Type B pancreatic cell (in vitro differentiated cells): ENCODE measurements at regions not wholly inside any gene's neighbourhood (a gene's known extent, or its start where the extent isn't known, plus 50 kb on each side); places are given as distances from the start of the nearest gene placed in this dataset.

ENCODE experiments used
- DNase-seq: peaks from one replicate; pipeline ENCODE4 v3.0.0; 2021; ENCODE audit warnings: mixed read lengths; ENCODE audit not compliant: unreplicated experiment; ENCODE audit errors: extremely low spot score
- H3K27ac Mint-ChIP-seq: 2 replicates; pipeline ENCODE4 v1.8.0; 2021; ENCODE audit warnings: mild to moderate bottlenecking, mixed read lengths
- H3K27me3 Mint-ChIP-seq: 2 replicates; pipeline ENCODE4 v1.8.0; 2021; ENCODE audit warnings: mixed read lengths
- H3K36me3 Mint-ChIP-seq: 2 replicates; pipeline ENCODE4 v1.8.0; 2021; ENCODE audit warnings: mixed read lengths
- H3K4me1 Mint-ChIP-seq: one replicate; pipeline ENCODE4 v1.8.0; 2021; ENCODE audit warnings: mixed read lengths; ENCODE audit not compliant: unreplicated experiment
- H3K4me3 Mint-ChIP-seq: 2 replicates; pipeline ENCODE4 v1.8.0; 2021; ENCODE audit warnings: mild to moderate bottlenecking, mixed read lengths
- H3K9me3 Mint-ChIP-seq: 2 replicates; pipeline ENCODE4 v1.8.0; 2021; ENCODE audit warnings: mixed read lengths
- TF ChIP-seq, protein P1 (sequence below): fragments of 200-600 bp; sonication (generic); conservative IDR thresholded peaks from 2 replicates; pipeline ENCODE4 v1.5.0; 2021; ENCODE audit warnings: antibody characterized with exemption, mild to moderate bottlenecking

DNA sequence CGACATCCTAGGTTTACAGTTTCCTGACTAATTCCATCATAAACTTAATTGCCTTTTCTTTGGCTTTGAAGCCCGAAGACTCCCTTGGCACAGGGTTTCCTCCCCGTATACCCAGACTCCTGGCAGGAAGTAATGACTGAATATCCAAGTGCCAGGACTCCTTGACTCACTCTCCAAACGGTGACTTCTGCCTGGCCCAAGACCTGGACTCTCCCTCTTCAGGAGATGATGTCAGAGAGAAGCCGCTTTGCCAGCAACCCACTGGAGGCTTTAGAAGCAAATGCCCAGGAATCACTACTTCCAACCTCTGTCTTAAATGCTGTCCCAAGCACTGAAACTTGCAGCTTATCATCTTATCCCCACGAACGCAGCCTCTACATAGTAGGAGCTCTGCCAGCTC lies 146.5 kb downstream of the RGS9 start:
- DNase-seq = no peak
- H3K4me1 Mint-ChIP-seq = peaks cover 4% of the 10 kb centered on the region
- no peaks in the 10 kb centered on the region for H3K27me3 Mint-ChIP-seq
- no peak overlapping the region for H3K27ac Mint-ChIP-seq
- no peaks in the 10 kb centered on the region for H3K36me3 Mint-ChIP-seq
- TF ChIP-seq, protein P1, sequence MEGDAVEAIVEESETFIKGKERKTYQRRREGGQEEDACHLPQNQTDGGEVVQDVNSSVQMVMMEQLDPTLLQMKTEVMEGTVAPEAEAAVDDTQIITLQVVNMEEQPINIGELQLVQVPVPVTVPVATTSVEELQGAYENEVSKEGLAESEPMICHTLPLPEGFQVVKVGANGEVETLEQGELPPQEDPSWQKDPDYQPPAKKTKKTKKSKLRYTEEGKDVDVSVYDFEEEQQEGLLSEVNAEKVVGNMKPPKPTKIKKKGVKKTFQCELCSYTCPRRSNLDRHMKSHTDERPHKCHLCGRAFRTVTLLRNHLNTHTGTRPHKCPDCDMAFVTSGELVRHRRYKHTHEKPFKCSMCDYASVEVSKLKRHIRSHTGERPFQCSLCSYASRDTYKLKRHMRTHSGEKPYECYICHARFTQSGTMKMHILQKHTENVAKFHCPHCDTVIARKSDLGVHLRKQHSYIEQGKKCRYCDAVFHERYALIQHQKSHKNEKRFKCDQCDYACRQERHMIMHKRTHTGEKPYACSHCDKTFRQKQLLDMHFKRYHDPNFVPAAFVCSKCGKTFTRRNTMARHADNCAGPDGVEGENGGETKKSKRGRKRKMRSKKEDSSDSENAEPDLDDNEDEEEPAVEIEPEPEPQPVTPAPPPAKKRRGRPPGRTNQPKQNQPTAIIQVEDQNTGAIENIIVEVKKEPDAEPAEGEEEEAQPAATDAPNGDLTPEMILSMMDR = no peak
- no peak overlapping the region for H3K4me3 Mint-ChIP-seq
- no peaks in the 10 kb centered on the region for H3K9me3 Mint-ChIP-seq

DNA sequence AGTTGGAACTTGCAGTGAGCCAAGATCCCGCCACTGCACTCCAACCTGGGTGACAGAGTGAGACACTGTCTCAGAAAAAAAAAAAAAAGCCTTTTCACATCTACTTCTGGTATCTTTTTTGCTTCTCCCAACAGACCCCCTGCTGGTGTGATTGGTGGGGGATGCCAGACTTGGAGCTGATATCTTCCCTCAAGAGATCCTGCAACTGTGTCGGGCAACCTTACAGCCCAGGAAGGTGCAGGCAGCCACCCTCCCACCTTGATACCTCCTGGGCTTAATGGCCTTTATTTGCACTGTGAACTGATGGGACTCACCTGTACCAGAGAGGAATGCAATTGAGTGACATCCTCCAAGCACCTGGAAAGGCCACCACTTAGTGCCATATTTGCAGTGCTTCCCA lies 142.3 kb downstream of the RGS9 start:
- Mint-ChIP-seq H3K4me3 (no peak overlapping the region), H3K9me3 (no peaks in the 10 kb centered on the region), H3K27me3 (no peaks in the 10 kb centered on the region), H3K27ac (no peak overlapping the region), H3K4me1 (peaks cover 14% of the 10 kb centered on the region), H3K36me3 (no peaks in the 10 kb centered on the region)
- TF ChIP-seq, protein P1 = no peak
- DNase-seq = no peak

DNA sequence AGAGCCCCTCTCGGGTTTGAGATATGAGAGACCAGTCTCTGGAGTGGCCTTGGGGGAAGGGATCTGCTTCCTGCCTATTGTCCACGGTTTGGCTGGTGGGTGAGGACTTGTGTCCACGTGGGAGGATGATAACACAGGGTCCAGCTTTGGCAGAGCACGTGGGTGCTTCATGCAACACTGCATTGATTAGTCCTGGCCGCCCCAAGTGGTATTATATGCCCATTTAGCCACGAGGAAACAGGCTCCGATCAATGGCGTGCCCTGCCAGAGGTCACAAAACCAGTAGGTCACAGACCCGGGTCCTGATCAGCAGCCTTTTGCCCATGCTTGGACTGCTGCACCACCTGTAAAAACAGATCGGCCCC lies 141.6 kb downstream of the RGS9 start:
- Mint-ChIP-seq H3K4me3 (no peak overlapping the region), H3K27ac (no peak overlapping the region), H3K27me3 (no peaks in the 10 kb centered on the region), H3K9me3 (no peaks in the 10 kb centered on the region), H3K36me3 (no peaks in the 10 kb centered on the region), H3K4me1 (peaks cover 14% of the 10 kb centered on the region)
- DNase-seq = no peak
- TF ChIP-seq, protein P1 = no peak

DNA sequence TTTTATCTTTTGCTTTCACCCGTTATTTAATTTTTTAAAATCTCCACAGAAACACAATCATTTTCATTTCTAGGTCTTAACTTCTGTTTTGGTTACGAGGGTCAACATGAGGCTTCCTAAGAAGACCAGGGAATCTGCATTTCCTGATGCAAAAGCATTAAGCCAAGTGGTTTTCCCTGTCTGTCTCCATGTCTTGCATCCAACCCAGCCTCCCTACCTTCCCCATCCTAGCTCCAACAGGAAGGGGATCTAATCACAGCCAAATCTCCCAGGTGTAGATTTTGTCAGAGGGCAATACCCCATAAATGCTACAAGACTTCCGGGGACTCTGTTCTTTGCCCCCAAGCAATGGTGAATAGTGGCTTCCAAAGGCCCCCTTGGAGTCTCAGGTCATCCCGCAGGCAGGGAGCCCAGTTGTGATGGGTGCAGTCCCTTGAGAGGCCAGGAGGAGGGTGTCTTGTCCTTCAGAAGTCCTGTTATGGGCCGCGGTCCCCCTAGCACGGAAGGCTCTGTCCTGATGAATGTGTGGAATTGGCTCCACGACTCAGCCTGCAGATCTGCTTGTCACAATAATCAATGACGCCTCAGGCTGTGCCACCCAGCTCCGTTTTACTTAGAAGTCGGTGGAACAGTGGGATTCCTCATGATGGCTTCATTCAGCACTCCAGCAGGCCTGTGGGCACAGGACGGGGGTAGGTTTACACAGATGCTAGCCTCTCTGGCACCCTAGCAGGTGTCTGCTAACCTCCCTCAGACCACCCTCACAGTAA lies 141.1 kb downstream of the RGS9 start:
- Mint-ChIP-seq H3K9me3 (no peaks in the 10 kb centered on the region), H3K27ac (peak overlapping the region; percentile 35), H3K4me3 (peak overlapping the region; percentile 10), H3K4me1 (peaks cover 14% of the 10 kb centered on the region), H3K27me3 (no peaks in the 10 kb centered on the region), H3K36me3 (no peaks in the 10 kb centered on the region)
- TF ChIP-seq, protein P1 = peak; percentile 83
- peak; percentile 74 for DNase-seq

DNA sequence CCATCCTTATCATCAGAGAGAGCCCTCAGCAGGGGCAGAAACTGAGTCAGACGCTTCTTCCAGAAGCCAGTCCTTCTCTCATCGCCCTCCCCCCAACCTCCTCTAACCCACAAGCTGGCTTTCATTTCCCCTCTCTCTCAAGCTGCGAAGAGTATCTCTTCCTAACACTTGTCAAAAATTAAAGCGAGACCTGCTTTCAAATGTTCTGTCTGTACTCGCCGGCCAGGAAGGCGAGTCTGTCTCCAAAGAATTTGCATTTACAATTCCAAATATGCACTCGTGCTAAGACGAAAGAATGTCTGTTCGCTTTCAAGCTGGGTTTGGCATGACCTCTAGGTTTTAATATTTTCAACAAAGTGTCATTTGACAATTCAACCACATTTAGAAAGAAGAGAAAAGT lies 140.4 kb downstream of the RGS9 start:
- no peak overlapping the region for H3K4me3 Mint-ChIP-seq
- H3K27me3 Mint-ChIP-seq = no peaks in the 10 kb centered on the region
- peak; percentile 16 for DNase-seq
- H3K27ac Mint-ChIP-seq = no peak overlapping the region
- H3K36me3 Mint-ChIP-seq = no peaks in the 10 kb centered on the region
- TF ChIP-seq, protein P1 = no peak
- peaks cover 14% of the 10 kb centered on the region for H3K4me1 Mint-ChIP-seq
- no peaks in the 10 kb centered on the region for H3K9me3 Mint-ChIP-seq
